ENCODE measurements at regions not wholly inside any gene's neighbourhood (a gene's known extent, or its start where the extent isn't known, plus 50 kb on each side); places are given as distances from the start of the nearest gene placed in this dataset.

- no peak for TF ChIP-seq POLR2A (IDR thresholded peaks at IDR 0.05; ENCODE audit: low read length)
- TF ChIP-seq GATA1 (IDR thresholded peaks at IDR 0.05; ENCODE audit: low read depth, low read length): no peak
Observed at GRCh38 chr4:106753426-106753825, 282.7 kb downstream of the DKK2 start.
